ENCODE measurements at regions not wholly inside any gene's neighbourhood (a gene's known extent, or its start where the extent isn't known, plus 50 kb on each side); places are given as distances from the start of the nearest gene placed in this dataset.

DNA sequence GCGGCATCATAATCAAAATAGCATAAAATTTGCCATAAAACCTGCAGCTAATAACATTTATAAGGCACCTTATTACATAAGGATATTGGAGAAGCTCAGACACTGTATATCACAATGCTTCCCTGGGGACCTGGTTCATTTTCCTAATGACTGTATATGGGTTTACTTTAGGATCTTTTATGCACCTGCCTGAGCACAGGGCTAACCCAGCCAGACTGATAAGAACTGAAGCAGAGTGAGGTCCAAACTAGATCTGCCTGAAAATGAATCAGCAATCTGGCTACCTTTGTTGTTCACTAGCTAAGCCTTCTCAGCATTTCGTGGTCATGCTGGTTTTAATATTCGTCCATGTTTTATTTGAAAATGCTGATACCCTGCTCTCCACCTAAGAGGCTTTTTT is 1922.3 kb upstream of the CELF4 start:
- H3K27me3 ChIP-seq (ENCODE audit: control insufficient read depth, insufficient read depth, low read length): no peaks in the 10 kb centered on the region
- peaks cover 7% of the 10 kb centered on the region for H3K36me3 Mint-ChIP-seq
- DNase-seq (no peak), ATAC-seq (no peak)
- no peak overlapping the region for H3K4me3 Mint-ChIP-seq
- no peaks in the 10 kb centered on the region for H3K27me3 Mint-ChIP-seq (ENCODE audit: low read depth in 2 of 2)
- 51% methylated on average over 3 of the region's 3 CpGs for WGBS (ENCODE audit: insufficient coverage)
- intact Hi-C loops (cut with micrococcal nuclease): no loop called here
- no peak overlapping the region for H3K4me3 ChIP-seq (ENCODE audit: low read length)
- no peak overlapping the region for H3K27ac Mint-ChIP-seq
- H3K27ac ChIP-seq (ENCODE audit: low read length): no peak overlapping the region
- no peaks in the 10 kb centered on the region for H3K9me3 ChIP-seq (ENCODE audit: control insufficient read depth, insufficient read depth, low read length)
- TF ChIP-seq, protein P1, sequence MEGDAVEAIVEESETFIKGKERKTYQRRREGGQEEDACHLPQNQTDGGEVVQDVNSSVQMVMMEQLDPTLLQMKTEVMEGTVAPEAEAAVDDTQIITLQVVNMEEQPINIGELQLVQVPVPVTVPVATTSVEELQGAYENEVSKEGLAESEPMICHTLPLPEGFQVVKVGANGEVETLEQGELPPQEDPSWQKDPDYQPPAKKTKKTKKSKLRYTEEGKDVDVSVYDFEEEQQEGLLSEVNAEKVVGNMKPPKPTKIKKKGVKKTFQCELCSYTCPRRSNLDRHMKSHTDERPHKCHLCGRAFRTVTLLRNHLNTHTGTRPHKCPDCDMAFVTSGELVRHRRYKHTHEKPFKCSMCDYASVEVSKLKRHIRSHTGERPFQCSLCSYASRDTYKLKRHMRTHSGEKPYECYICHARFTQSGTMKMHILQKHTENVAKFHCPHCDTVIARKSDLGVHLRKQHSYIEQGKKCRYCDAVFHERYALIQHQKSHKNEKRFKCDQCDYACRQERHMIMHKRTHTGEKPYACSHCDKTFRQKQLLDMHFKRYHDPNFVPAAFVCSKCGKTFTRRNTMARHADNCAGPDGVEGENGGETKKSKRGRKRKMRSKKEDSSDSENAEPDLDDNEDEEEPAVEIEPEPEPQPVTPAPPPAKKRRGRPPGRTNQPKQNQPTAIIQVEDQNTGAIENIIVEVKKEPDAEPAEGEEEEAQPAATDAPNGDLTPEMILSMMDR (IDR thresholded peaks at IDR 0.05): no peak
- H3K36me3 ChIP-seq (ENCODE audit: control insufficient read depth, insufficient read depth, low read length): no peaks in the 10 kb centered on the region
- H3K9me3 Mint-ChIP-seq: peaks cover 17 to 25% of the 10 kb centered on the region in 2 donors
- H3K4me1 ChIP-seq (ENCODE audit: control insufficient read depth, insufficient read depth, low read length): no peaks in the 10 kb centered on the region
- no peaks in the 10 kb centered on the region for H3K4me1 Mint-ChIP-seq

DNA sequence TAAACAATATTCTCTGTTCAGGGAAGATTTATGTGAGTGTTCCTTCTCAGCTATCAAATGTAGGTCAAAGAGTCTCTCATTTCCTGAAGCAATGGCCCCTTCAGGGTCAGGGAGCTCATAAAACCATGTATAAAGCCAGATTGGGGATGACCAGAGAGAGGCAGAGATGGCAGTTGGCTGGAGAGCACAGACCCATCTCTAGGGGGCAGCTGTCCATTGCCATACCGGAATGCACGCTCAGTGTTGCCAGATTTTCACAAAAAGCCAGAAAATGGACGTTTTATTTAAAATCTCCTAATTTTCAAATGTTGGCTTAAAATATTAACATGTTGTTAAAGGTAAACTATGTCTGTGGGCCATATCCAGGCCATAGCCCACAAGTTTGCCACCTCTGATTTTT is 1920.7 kb upstream of the CELF4 start:
- Mint-ChIP-seq H3K27ac (no peak overlapping the region), H3K27me3 (ENCODE audit: low read depth in 2 of 2) (no peaks in the 10 kb centered on the region), H3K4me1 (no peaks in the 10 kb centered on the region), H3K4me3 (no peak overlapping the region), H3K36me3 (peaks cover 7% of the 10 kb centered on the region), H3K9me3 (peaks cover 16 to 21% of the 10 kb centered on the region in 2 donors)
- ATAC-seq (no peak), DNase-seq (no peak)
- intact Hi-C loops (cut with micrococcal nuclease): no loop called here
- TF ChIP-seq, protein P1 (IDR thresholded peaks at IDR 0.05): no peak
- H3K27me3 ChIP-seq (ENCODE audit: control insufficient read depth, insufficient read depth, low read length): no peaks in the 10 kb centered on the region
- WGBS (ENCODE audit: insufficient coverage): 80% methylated on average over 3 of the region's 3 CpGs
- H3K9me3 ChIP-seq (ENCODE audit: control insufficient read depth, insufficient read depth, low read length): no peaks in the 10 kb centered on the region
- no peaks in the 10 kb centered on the region for H3K36me3 ChIP-seq (ENCODE audit: control insufficient read depth, insufficient read depth, low read length)
- H3K27ac ChIP-seq (ENCODE audit: low read length): no peak overlapping the region
- no peak overlapping the region for H3K4me3 ChIP-seq (ENCODE audit: low read length)
- H3K4me1 ChIP-seq (ENCODE audit: control insufficient read depth, insufficient read depth, low read length): no peaks in the 10 kb centered on the region

- H3K4me3 ChIP-seq (ENCODE audit: low read length): no peak overlapping the region
- no peaks in the 10 kb centered on the region for H3K4me1 ChIP-seq (ENCODE audit: control insufficient read depth, insufficient read depth, low read length)
- intact Hi-C loops (cut with micrococcal nuclease): no loop called here
- ATAC-seq (no peak), DNase-seq (no peak)
- Mint-ChIP-seq H3K36me3 (peaks cover 6% of the 10 kb centered on the region), H3K4me1 (no peaks in the 10 kb centered on the region), H3K27me3 (ENCODE audit: low read depth in 2 of 2) (no peaks in the 10 kb centered on the region), H3K9me3 (peaks cover 16 to 19% of the 10 kb centered on the region in 2 donors), H3K27ac (no peak overlapping the region), H3K4me3 (no peak overlapping the region)
- TF ChIP-seq, protein P1 (IDR thresholded peaks at IDR 0.05): no peak
- no peaks in the 10 kb centered on the region for H3K27me3 ChIP-seq (ENCODE audit: control insufficient read depth, insufficient read depth, low read length)
- WGBS (ENCODE audit: insufficient coverage): 80% methylated on average over 1 of the region's 1 CpG
- H3K27ac ChIP-seq (ENCODE audit: low read length): no peak overlapping the region
- H3K36me3 ChIP-seq (ENCODE audit: control insufficient read depth, insufficient read depth, low read length): no peaks in the 10 kb centered on the region
- H3K9me3 ChIP-seq (ENCODE audit: control insufficient read depth, insufficient read depth, low read length): no peaks in the 10 kb centered on the region
Observed at GRCh38 chr18:39485696-39486095, 1920.1 kb upstream of the CELF4 start.

GRCh38 chr18:39481281-39481680 is 1915.7 kb upstream of the CELF4 start:
- H3K4me3 ChIP-seq (ENCODE audit: low read length): no peak overlapping the region
- intact Hi-C loops (cut with micrococcal nuclease): no loop called here
- no peaks in the 10 kb centered on the region for H3K36me3 ChIP-seq (ENCODE audit: control insufficient read depth, insufficient read depth, low read length)
- WGBS (ENCODE audit: insufficient coverage): 79% methylated on average over 4 of the region's 4 CpGs
- peaks cover 2 to 7% of the 10 kb centered on the region in 2 donors for H3K9me3 Mint-ChIP-seq
- ATAC-seq (no peak), DNase-seq (no peak)
- TF ChIP-seq, protein P1 (IDR thresholded peaks at IDR 0.05): no peak
- no peaks in the 10 kb centered on the region for H3K9me3 ChIP-seq (ENCODE audit: control insufficient read depth, insufficient read depth, low read length)
- H3K4me1 ChIP-seq (ENCODE audit: control insufficient read depth, insufficient read depth, low read length): no peaks in the 10 kb centered on the region
- no peaks in the 10 kb centered on the region for H3K27me3 Mint-ChIP-seq (ENCODE audit: low read depth in 2 of 2)
- H3K27ac Mint-ChIP-seq: no peak overlapping the region
- no peak overlapping the region for H3K4me3 Mint-ChIP-seq
- no peaks in the 10 kb centered on the region for H3K4me1 Mint-ChIP-seq
- no peaks in the 10 kb centered on the region for H3K36me3 Mint-ChIP-seq
- no peaks in the 10 kb centered on the region for H3K27me3 ChIP-seq (ENCODE audit: control insufficient read depth, insufficient read depth, low read length)
- H3K27ac ChIP-seq (ENCODE audit: low read length): no peak overlapping the region
